Activated T-cell treated with anti-CD3 and anti-CD28 coated beads, Interleukin-2, amount 50 U/mL, for 1 hour (primary cell): ENCODE measurements at regions not wholly inside any gene's neighbourhood (a gene's known extent, or its start where the extent isn't known, plus 50 kb on each side); places are given as distances from the start of the nearest gene placed in this dataset.

Experiments used
- DNase-seq: peaks from one replicate; pipeline ENCODE4 v3.0.0-alpha.2; 2020

GRCh38 chr18:28801876-28802275 is 624.9 kb upstream of the CDH2 start:
- DNase-seq, result no peak

- DNase-seq, result no peak
These were observed 617.7 kb upstream of the CDH2 start for GRCh38 chr18:28794459-28795245.

GRCh38 chr18:28793901-28794300 is 617.0 kb upstream of the CDH2 start:
- DNase-seq, result no peak

- no peak for DNase-seq
These were observed 615.6 kb upstream of the CDH2 start for GRCh38 chr18:28792404-28793086.

GRCh38 chr18:28791101-28791500 is 614.2 kb upstream of the CDH2 start:
- DNase-seq, result no peak

- DNase-seq, result no peak
These were observed 612.6 kb upstream of the CDH2 start for GRCh38 chr18:28789502-28789901.

- DNase-seq, result no peak
These were observed 610.0 kb upstream of the CDH2 start for GRCh38 chr18:28786926-28787325.

- no peak for DNase-seq
These were observed 604.9 kb upstream of the CDH2 start for GRCh38 chr18:28781616-28782362.

GRCh38 chr18:28778706-28779105 is 601.8 kb upstream of the CDH2 start:
- no peak for DNase-seq

- no peak for DNase-seq
These were observed 600.8 kb upstream of the CDH2 start for GRCh38 chr18:28777756-28778155.

GRCh38 chr18:28771849-28772248 is 594.9 kb upstream of the CDH2 start:
- DNase-seq, result no peak

- no peak for DNase-seq
These were observed 592.1 kb upstream of the CDH2 start for GRCh38 chr18:28768791-28769768.

- DNase-seq, result no peak
These were observed 590.8 kb upstream of the CDH2 start for GRCh38 chr18:28767727-28768211.

GRCh38 chr18:28767201-28767600 is 590.3 kb upstream of the CDH2 start:
- DNase-seq, result no peak

GRCh38 chr18:28766721-28767120 is 589.8 kb upstream of the CDH2 start:
- DNase-seq, result no peak

GRCh38 chr18:28766027-28766426 is 589.1 kb upstream of the CDH2 start:
- DNase-seq, result no peak

- no peak for DNase-seq
These were observed 583.4 kb upstream of the CDH2 start for GRCh38 chr18:28760299-28760698.

- no peak for DNase-seq
These were observed 580.6 kb upstream of the CDH2 start for GRCh38 chr18:28757466-28758008.

- DNase-seq, result no peak
These were observed 566.2 kb upstream of the CDH2 start for GRCh38 chr18:28743115-28743514.

GRCh38 chr18:28740575-28740974 is 563.6 kb upstream of the CDH2 start:
- DNase-seq, result no peak

- DNase-seq, result no peak
These were observed 560.0 kb upstream of the CDH2 start for GRCh38 chr18:28736951-28737350.

- DNase-seq, result no peak
These were observed 559.3 kb upstream of the CDH2 start for GRCh38 chr18:28736223-28736622.
